ENCODE measurements at regions not wholly inside any gene's neighbourhood (a gene's known extent, or its start where the extent isn't known, plus 50 kb on each side); places are given as distances from the start of the nearest gene placed in this dataset.

DNA sequence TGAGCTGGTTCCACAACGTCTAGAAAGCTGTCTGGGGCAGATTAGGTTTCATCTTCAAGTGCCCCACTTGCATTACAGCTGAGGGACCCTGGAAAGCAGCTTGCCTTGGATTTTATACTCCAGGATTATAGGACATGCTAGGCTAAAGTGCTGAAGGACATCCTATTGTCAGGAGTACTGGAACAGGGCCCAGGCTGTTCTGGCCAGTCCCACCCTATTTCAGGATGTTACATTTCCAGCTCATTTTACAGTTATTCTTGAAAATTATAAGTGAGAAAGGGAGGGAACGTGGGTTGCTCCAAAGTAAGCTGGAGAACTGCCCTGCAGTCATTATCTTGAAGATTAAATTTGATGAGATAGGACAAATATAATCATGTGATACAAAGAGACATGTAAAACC lies 71.0 kb upstream of the UGT8 start:
- Histone ChIP-seq H3K4me3 (no peak overlapping the region), H3K36me3 (no peaks in the 10 kb centered on the region), H3K9me3 (no peaks in the 10 kb centered on the region), H3K27ac (no peak overlapping the region), H3K4me1 (replicated peaks) (no peaks in the 10 kb centered on the region), H3K27me3 (replicated peaks; ENCODE audit: insufficient read depth) (no peaks in the 10 kb centered on the region)
- intact Hi-C loops (cut with DNase I), result no loop called here
- no peak for DNase-seq (ENCODE audit: low spot score)
- TF ChIP-seq POLR2AphosphoS5 (IDR thresholded peaks at IDR 0.05) (no peak), POLR2A (IDR thresholded peaks at IDR 0.05) (no peak)
- TF ChIP-seq, protein P1, sequence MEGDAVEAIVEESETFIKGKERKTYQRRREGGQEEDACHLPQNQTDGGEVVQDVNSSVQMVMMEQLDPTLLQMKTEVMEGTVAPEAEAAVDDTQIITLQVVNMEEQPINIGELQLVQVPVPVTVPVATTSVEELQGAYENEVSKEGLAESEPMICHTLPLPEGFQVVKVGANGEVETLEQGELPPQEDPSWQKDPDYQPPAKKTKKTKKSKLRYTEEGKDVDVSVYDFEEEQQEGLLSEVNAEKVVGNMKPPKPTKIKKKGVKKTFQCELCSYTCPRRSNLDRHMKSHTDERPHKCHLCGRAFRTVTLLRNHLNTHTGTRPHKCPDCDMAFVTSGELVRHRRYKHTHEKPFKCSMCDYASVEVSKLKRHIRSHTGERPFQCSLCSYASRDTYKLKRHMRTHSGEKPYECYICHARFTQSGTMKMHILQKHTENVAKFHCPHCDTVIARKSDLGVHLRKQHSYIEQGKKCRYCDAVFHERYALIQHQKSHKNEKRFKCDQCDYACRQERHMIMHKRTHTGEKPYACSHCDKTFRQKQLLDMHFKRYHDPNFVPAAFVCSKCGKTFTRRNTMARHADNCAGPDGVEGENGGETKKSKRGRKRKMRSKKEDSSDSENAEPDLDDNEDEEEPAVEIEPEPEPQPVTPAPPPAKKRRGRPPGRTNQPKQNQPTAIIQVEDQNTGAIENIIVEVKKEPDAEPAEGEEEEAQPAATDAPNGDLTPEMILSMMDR (IDR thresholded peaks at IDR 0.05), result no peak
- WGBS, result 15% methylated on average over 2 of the region's 2 CpGs

DNA sequence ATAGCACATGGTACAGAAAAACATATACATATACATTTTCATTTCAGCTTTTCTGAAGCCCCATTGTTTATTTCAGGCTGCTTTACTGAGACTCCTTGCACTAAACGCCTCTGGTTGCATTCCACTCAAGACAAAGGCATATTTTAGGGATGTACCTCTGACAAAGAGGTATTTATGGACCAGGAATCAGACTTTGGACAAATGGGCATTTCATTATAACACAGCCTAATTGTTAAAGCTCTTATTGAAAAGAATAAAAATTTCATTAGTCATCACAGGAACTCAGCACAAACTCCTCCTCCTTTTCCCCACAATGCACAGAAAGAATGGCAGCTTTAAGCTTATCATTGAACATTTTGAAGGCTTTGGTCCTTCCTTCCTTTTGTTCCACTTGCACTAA lies 62.9 kb upstream of the UGT8 start:
- no peaks in the 10 kb centered on the region for H3K4me1 ChIP-seq (replicated peaks)
- no peak for DNase-seq (ENCODE audit: low spot score)
- TF ChIP-seq POLR2A (IDR thresholded peaks at IDR 0.05), result no peak
- TF ChIP-seq POLR2AphosphoS5 (IDR thresholded peaks at IDR 0.05), result no peak
- TF ChIP-seq, protein P1 (IDR thresholded peaks at IDR 0.05), result no peak
- no peak overlapping the region for H3K27ac ChIP-seq
- intact Hi-C loops (cut with DNase I), result no loop called here
- no peak overlapping the region for H3K4me3 ChIP-seq
- H3K27me3 ChIP-seq (replicated peaks; ENCODE audit: insufficient read depth), result no peaks in the 10 kb centered on the region
- WGBS, result 47% methylated on average over 1 of the region's 1 CpG
- no peaks in the 10 kb centered on the region for H3K36me3 ChIP-seq
- H3K9me3 ChIP-seq, result no peaks in the 10 kb centered on the region

DNA sequence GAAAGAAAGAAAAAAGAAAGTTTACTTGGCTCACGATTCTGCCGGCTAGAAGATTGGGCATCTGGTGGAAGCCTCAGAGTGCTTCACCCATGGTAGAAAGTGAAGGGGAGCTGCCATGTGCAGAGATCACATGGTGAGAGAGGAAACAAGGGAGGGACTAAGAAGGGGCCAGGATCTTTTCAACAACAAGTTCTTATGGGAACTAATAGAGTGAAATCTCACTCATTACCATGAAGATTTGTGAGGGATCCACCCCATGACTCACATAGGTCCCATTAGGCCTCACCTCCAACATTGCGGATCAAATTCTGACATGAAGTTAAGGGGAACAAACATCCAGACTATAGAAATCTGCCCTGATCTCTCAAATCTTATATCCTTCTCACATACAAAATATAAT lies 61.3 kb upstream of the UGT8 start:
- H3K27ac ChIP-seq, result no peak overlapping the region
- 57% methylated on average over 3 of the region's 3 CpGs for WGBS
- no peak overlapping the region for H3K4me3 ChIP-seq
- no peaks in the 10 kb centered on the region for H3K4me1 ChIP-seq (replicated peaks)
- H3K9me3 ChIP-seq, result no peaks in the 10 kb centered on the region
- H3K27me3 ChIP-seq (replicated peaks; ENCODE audit: insufficient read depth), result no peaks in the 10 kb centered on the region
- no peaks in the 10 kb centered on the region for H3K36me3 ChIP-seq
- no peak for DNase-seq (ENCODE audit: low spot score)
- intact Hi-C loops (cut with DNase I), result no loop called here
- TF ChIP-seq POLR2A (IDR thresholded peaks at IDR 0.05) (no peak), POLR2AphosphoS5 (IDR thresholded peaks at IDR 0.05) (no peak)
- TF ChIP-seq, protein P1 (IDR thresholded peaks at IDR 0.05), result no peak

DNA sequence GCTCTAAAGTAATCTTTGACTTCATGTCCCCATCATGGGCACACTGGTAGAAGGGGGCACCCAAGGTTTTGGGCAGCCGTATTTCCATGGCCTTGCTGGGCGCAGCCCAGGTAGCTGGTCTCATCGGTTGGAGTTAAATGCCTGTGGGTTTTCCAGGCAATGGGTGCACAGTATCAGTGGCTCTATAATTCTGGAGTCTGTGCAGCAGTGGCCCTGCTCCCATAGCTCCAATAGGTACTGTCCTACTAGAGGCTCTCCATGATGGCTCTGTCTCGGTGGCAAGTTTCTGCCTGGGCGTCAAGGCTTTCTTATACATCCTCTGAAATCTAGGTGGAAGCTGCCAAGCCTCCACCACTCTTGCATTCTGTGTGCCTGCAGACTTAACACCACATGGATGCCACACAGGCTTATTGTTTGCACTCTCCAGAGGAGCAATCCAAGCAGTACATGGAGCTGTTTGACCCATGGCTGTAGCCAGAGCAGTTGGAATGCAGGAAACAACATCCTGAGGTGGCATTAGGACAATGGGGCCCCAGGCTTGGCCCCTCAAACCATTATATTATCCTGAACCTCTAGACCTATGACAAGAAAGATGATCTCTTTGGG lies 60.5 kb upstream of the UGT8 start:
- H3K36me3 ChIP-seq, result no peaks in the 10 kb centered on the region
- no peak for DNase-seq (ENCODE audit: low spot score)
- H3K27ac ChIP-seq, result no peak overlapping the region
- intact Hi-C loops (cut with DNase I), result no loop called here
- H3K4me3 ChIP-seq, result no peak overlapping the region
- TF ChIP-seq, protein P1 (IDR thresholded peaks at IDR 0.05), result no peak
- TF ChIP-seq POLR2AphosphoS5 (IDR thresholded peaks at IDR 0.05) (no peak), POLR2A (IDR thresholded peaks at IDR 0.05) (no peak)
- WGBS, result 94% methylated on average over 5 of the region's 5 CpGs
- no peaks in the 10 kb centered on the region for H3K9me3 ChIP-seq
- H3K4me1 ChIP-seq (replicated peaks), result no peaks in the 10 kb centered on the region
- no peaks in the 10 kb centered on the region for H3K27me3 ChIP-seq (replicated peaks; ENCODE audit: insufficient read depth)

DNA sequence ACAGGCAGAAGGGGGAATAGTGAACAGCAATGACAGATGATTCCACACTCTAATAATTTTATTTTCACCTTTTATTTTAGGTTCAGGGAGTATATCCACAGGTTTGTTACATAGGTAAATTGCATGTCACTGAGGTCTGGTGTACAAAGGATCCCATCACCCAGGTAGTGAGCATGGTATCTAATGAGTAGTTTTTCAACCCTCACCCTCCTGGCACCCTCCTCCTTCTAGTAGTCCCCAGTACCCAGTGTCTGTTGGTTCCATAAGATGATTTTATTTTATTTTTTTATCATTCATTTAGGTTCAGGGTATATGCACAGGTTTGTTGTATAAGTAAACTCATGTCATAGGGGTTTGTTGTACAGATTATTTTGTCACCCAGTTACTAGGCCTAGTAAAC lies 58.6 kb upstream of the UGT8 start:
- no peaks in the 10 kb centered on the region for H3K4me1 ChIP-seq (replicated peaks)
- H3K9me3 ChIP-seq, result no peaks in the 10 kb centered on the region
- intact Hi-C loops (cut with DNase I), result no loop called here
- no peaks in the 10 kb centered on the region for H3K27me3 ChIP-seq (replicated peaks; ENCODE audit: insufficient read depth)
- TF ChIP-seq POLR2AphosphoS5 (IDR thresholded peaks at IDR 0.05), result no peak
- no peak for TF ChIP-seq POLR2A (IDR thresholded peaks at IDR 0.05)
- TF ChIP-seq, protein P1 (IDR thresholded peaks at IDR 0.05), result no peak
- DNase-seq (ENCODE audit: low spot score), result no peak
- no peak overlapping the region for H3K27ac ChIP-seq
- no peaks in the 10 kb centered on the region for H3K36me3 ChIP-seq
- no peak overlapping the region for H3K4me3 ChIP-seq
